Stomach (tissue), 4 donors: ENCODE measurements at regions not wholly inside any gene's neighbourhood (a gene's known extent, or its start where the extent isn't known, plus 50 kb on each side); places are given as distances from the start of the nearest gene placed in this dataset.

ENCODE experiments used
- CTCF ChIP-seq, 7 experiments: fragments of 450-650 bp in 4 of 7; fragments of 200-600 bp in 3 of 7; sonication (generic) in 3 of 7; IDR thresholded peaks; one replicate each; pipeline ENCODE4 v1.5.1; 2016 to 2019; ENCODE audit warnings: antibody characterized with exemption in 7 of 7, control low read depth in 2 of 7, mild to moderate bottlenecking in 1 of 7
- EP300 ChIP-seq: sonication (generic); formaldehyde crosslinking; IDR thresholded peaks from one replicate; pipeline ENCODE4 v1.6.1; 2017; ENCODE audit warnings: antibody characterized with exemption
- POLR2A ChIP-seq, 4 donors: fragments of 450-650 bp; IDR thresholded peaks; one replicate each; pipeline ENCODE4 v1.6.1; 2016; ENCODE audit warnings: antibody characterized with exemption in 4 of 4, control low read depth in 2 of 4, mild to moderate bottlenecking in 1 of 4, moderate library complexity in 1 of 4
- POLR2AphosphoS5 ChIP-seq, 3 donors: sonication (generic); formaldehyde crosslinking; IDR thresholded peaks; one replicate each; pipeline ENCODE4 v1.6.1; 2016; ENCODE audit warnings: antibody characterized with exemption in 3 of 3

DNA sequence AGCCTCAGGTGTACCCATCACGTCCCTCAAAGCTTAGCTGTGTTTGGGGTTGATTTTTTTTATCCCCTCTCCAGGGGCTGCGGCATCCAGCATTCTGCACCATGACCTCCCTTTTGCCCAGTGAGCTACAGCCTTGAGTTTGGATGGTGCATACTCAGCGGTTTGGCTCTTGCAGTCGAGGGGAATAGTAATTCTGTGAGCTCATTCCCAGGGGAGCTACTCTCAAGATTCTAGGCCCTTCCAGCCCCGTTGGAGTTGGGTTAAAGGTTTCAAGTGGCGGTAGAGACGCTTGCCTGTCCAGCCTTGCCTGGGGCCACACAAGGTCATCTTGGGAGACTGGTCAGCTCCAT, 102.2 kb upstream of the SPRY4 start:
- no peak for TF ChIP-seq CTCF (IDR thresholded peaks at IDR 0.05)
- TF ChIP-seq POLR2AphosphoS5 (IDR thresholded peaks at IDR 0.05): no peak
- TF ChIP-seq POLR2A (IDR thresholded peaks at IDR 0.05): no peak
- TF ChIP-seq EP300: no peak
